IMR-90 (cell line): ENCODE measurements at regions not wholly inside any gene's neighbourhood (a gene's known extent, or its start where the extent isn't known, plus 50 kb on each side); places are given as distances from the start of the nearest gene placed in this dataset.

Experiments
- ATAC-seq: fragments of 200-7000 bp; cut with Tn5 transposase; 2 replicates; pipeline ENCODE4 v1.9.1; 2020; ENCODE audit warnings: low read depth, mild to moderate bottlenecking, moderate library complexity
- BruUV-seq: library from RNA; stranded (reverse); fragments of 400-500 nt; replicated peaks from 2 replicates; lab custom pipeline; 2021; lab: Mats Ljungman, UMichigan
- CTCF ChIA-PET: fragments of 300-600 bp; formaldehyde crosslinking; extraction: SDS; loops from one replicate; lab custom pipeline; 2021; ENCODE audit warnings: antibody characterized with exemption; lab: Yijun Ruan, JAX
- POLR2A ChIA-PET: fragments of 300-600 bp; sonication (Branson Sonifier 250); formaldehyde crosslinking; loops from one replicate; lab custom pipeline; 2022; ENCODE audit warnings: antibody characterized with exemption; ENCODE audit not compliant: unreplicated experiment; lab: Charles Lee
- DNase-seq: peaks from one replicate; pipeline ENCODE4 v3.0.0; 2013
- H2AFZ ChIP-seq: replicated peaks from 2 replicates; pipeline ENCODE3; 2013; ENCODE audit warnings: low read length, mild to moderate bottlenecking; ENCODE audit not compliant: poor library complexity
- H2AK5ac ChIP-seq: 2 replicates; pipeline ENCODE4 v1.6.1; 2013; ENCODE audit warnings: low read depth, low read length, inconsistent platforms
- H2AK9ac ChIP-seq: replicated peaks from 2 replicates; pipeline ENCODE3; 2013; ENCODE audit warnings: mild to moderate bottlenecking, low read depth, low read length, moderate library complexity; ENCODE audit not compliant: poor library complexity
- H2BK120ac ChIP-seq: 2 replicates; pipeline ENCODE4 v1.6.1; 2013; ENCODE audit warnings: low read depth, low read length, inconsistent platforms
- H2BK15ac ChIP-seq: 3 replicates; pipeline ENCODE4 v1.6.1; 2013; ENCODE audit warnings: low read depth, low read length, inconsistent platforms
- H2BK20ac ChIP-seq: 2 replicates; pipeline ENCODE4 v1.6.1; 2013; ENCODE audit warnings: low read depth, mild to moderate bottlenecking, inconsistent platforms, low read length, moderate library complexity
- H2BK5ac ChIP-seq: 2 replicates; pipeline ENCODE4 v1.6.1; 2013; ENCODE audit warnings: mild to moderate bottlenecking, low read depth, low read length, inconsistent platforms; ENCODE audit not compliant: poor library complexity, severe bottlenecking
- H3K14ac ChIP-seq: replicated peaks from 2 replicates; pipeline ENCODE4 v1.6.1; 2013; ENCODE audit warnings: low read depth, low read length, inconsistent platforms
- H3K18ac ChIP-seq: 2 replicates; pipeline ENCODE4 v1.6.1; 2013; ENCODE audit warnings: low read depth, low read length, control low read depth
- H3K23ac ChIP-seq: 2 replicates; pipeline ENCODE4 v1.6.1; 2013; ENCODE audit warnings: low read depth, low read length, inconsistent platforms
- H3K27ac ChIP-seq: 2 replicates; pipeline ENCODE4 v1.5.1; 2013; ENCODE audit warnings: mild to moderate bottlenecking, control low read depth, low read length; ENCODE audit not compliant: insufficient read depth
- H3K27me3 ChIP-seq: 2 replicates; pipeline ENCODE4 v1.6.1; 2013; ENCODE audit warnings: low read length; ENCODE audit not compliant: control insufficient read depth, insufficient read depth
- H3K36me3 ChIP-seq: 2 replicates; pipeline ENCODE4 v1.6.1; 2013; ENCODE audit warnings: low read length, mixed read lengths; ENCODE audit not compliant: control insufficient read depth, insufficient read depth
- H3K4ac ChIP-seq: 2 replicates; pipeline ENCODE4 v1.6.1; 2013; ENCODE audit warnings: low read depth, low read length, inconsistent platforms
- H3K4me1 ChIP-seq: 2 replicates; pipeline ENCODE4 v1.6.1; 2013; ENCODE audit warnings: low read length, mixed read lengths; ENCODE audit not compliant: control insufficient read depth, insufficient read depth
- H3K4me2 ChIP-seq: 2 replicates; pipeline ENCODE4 v1.6.1; 2013; ENCODE audit warnings: low read depth, mild to moderate bottlenecking, control low read depth, low read length, moderate library complexity
- H3K4me3 ChIP-seq: 2 replicates; pipeline ENCODE4 v1.5.1; 2013; ENCODE audit warnings: low read depth, mild to moderate bottlenecking, control low read depth, low read length, moderate library complexity; ENCODE audit not compliant: insufficient read depth
- H3K56ac ChIP-seq: 2 replicates; pipeline ENCODE4 v1.6.1; 2013; ENCODE audit warnings: low read length, inconsistent platforms; ENCODE audit not compliant: insufficient read depth; ENCODE audit errors: extremely low read depth
- H3K79me1 ChIP-seq, 2 experiments: 2 replicates each; pipeline ENCODE4 v1.6.1; 2013; ENCODE audit warnings: low read length in 2 of 2, inconsistent platforms in 1 of 2, low read depth in 1 of 2
- H3K9ac ChIP-seq: 2 replicates; pipeline ENCODE4 v1.6.1; 2013; ENCODE audit warnings: low read depth, low read length, control low read depth
- H3K9me1 ChIP-seq: 2 replicates; pipeline ENCODE4 v1.6.1; 2013; ENCODE audit warnings: low read length, inconsistent platforms; ENCODE audit not compliant: insufficient read depth
- H3K9me3 ChIP-seq: 2 replicates; pipeline ENCODE4 v1.6.1; 2013; ENCODE audit warnings: low read length; ENCODE audit not compliant: control insufficient read depth, insufficient read depth
- H4K20me1 ChIP-seq: 2 replicates; pipeline ENCODE4 v1.6.1; 2013; ENCODE audit warnings: low read length, inconsistent platforms; ENCODE audit not compliant: insufficient read depth
- H4K5ac ChIP-seq: 2 replicates; pipeline ENCODE4 v1.6.1; 2013; ENCODE audit warnings: mild to moderate bottlenecking, low read depth, low read length, control low read depth
- H4K8ac ChIP-seq, 2 experiments: 2 replicates each; pipeline ENCODE4 v1.6.1; 2013; ENCODE audit warnings: low read depth in 2 of 2, low read length in 2 of 2, control low read depth in 1 of 2, inconsistent platforms in 1 of 2
- H4K91ac ChIP-seq: 2 replicates; pipeline ENCODE4 v1.6.1; 2013; ENCODE audit warnings: low read depth, low read length, inconsistent platforms; ENCODE audit not compliant: insufficient read depth
- CHD1 ChIP-seq: IDR thresholded peaks from 2 replicates; pipeline ENCODE4 v1.6.1; 2012; ENCODE audit warnings: low read depth, low read length, improper control_type of control experiment
- ELK1 ChIP-seq: fragments of 150-350 bp; IDR thresholded peaks from 2 replicates; pipeline ENCODE4 v1.6.1; 2016; ENCODE audit warnings: low read depth, mild to moderate bottlenecking, low read length, moderate library complexity, borderline replicate concordance
- FOS ChIP-seq: fragments of 150-350 bp; IDR thresholded peaks from 2 replicates; pipeline ENCODE4 v1.6.1; 2016; ENCODE audit warnings: low read depth, low read length
- MAFK ChIP-seq: IDR thresholded peaks from 2 replicates; pipeline ENCODE4 v1.6.1; 2012; ENCODE audit warnings: low read depth, low read length, improper control_type of control experiment
- MAZ ChIP-seq: IDR thresholded peaks from 2 replicates; pipeline ENCODE4 v1.6.1; 2012; ENCODE audit warnings: low read depth, mild to moderate bottlenecking, low read length, improper control_type of control experiment, moderate library complexity, borderline replicate concordance
- MXI1 ChIP-seq: IDR thresholded peaks from 2 replicates; pipeline ENCODE4 v1.6.1; 2012; ENCODE audit warnings: low read depth, mild to moderate bottlenecking, low read length, moderate library complexity, borderline replicate concordance
- NFE2L2 ChIP-seq: fragments of 150-350 bp; IDR thresholded peaks from 2 replicates; pipeline ENCODE4 v1.6.1; 2016; ENCODE audit warnings: low read depth, mild to moderate bottlenecking, low read length
- POLR2A ChIP-seq: IDR thresholded peaks from 2 replicates; pipeline ENCODE4 v1.6.1; 2012; ENCODE audit warnings: mild to moderate bottlenecking, low read depth, low read length
- RAD21 ChIP-seq: IDR thresholded peaks from 2 replicates; pipeline ENCODE4 v1.6.1; 2012; ENCODE audit warnings: low read length, improper control_type of control experiment
- RCOR1 ChIP-seq: IDR thresholded peaks from 2 replicates; pipeline ENCODE4 v1.6.1; 2012; ENCODE audit warnings: mild to moderate bottlenecking, low read length, improper control_type of control experiment; ENCODE audit not compliant: insufficient replicate concordance
- RFX5 ChIP-seq: IDR thresholded peaks from 2 replicates; pipeline ENCODE4 v1.8.0; 2012; ENCODE audit warnings: low read depth, mild to moderate bottlenecking, low read length, moderate library complexity
- SMC3 ChIP-seq: fragments of 150-350 bp; IDR thresholded peaks from 2 replicates; pipeline ENCODE4 v1.6.1; 2016; ENCODE audit warnings: low read depth, mild to moderate bottlenecking, antibody characterized with exemption, low read length, moderate library complexity
- WGBS, 2 experiments: methylation state at CpG; one replicate each; pipeline versions ENCODE4 v1.1.5 to v1.1.7; 2013; ENCODE audit warnings: missing lambda C conversion rate in 2 of 2; ENCODE audit not compliant: insufficient read length in 1 of 2; ENCODE audit errors: extremely low coverage in 2 of 2; 5-methylcytosine and 5-hydroxymethylcytosine counted together
- dilution Hi-C: fragments of 300-500 bp; cut with HindIII; formaldehyde crosslinking; loops from one replicate; pipeline ENCODE4 v1.14.3; 2018; ENCODE audit warnings: low sequenced_read_pairs; ENCODE audit not compliant: unreplicated experiment
- in situ Hi-C: fragments of 300-500 bp; cut with MboI; formaldehyde crosslinking; loops from 3 replicates; pipeline ENCODE4 v1.14.3; 2019; ENCODE audit warnings: low sequenced_read_pairs, inconsistent platforms, mixed read lengths
- intact Hi-C: fragments of 100-400 bp; cut with micrococcal nuclease; formaldehyde crosslinking; loops from 2 replicates; pipeline ENCODE4 v1.10.0; 2022
- TF ChIP-seq, protein P1 (sequence below): conservative IDR thresholded peaks from 2 replicates; pipeline ENCODE4 v1.5.1; 2012; ENCODE audit warnings: mild to moderate bottlenecking, low read depth, low read length, improper control_type of control experiment
- TF ChIP-seq, protein P2 (sequence below): fragments of 150-350 bp; IDR thresholded peaks from 2 replicates; pipeline ENCODE4 v1.6.1; 2017; ENCODE audit warnings: mild to moderate bottlenecking, antibody characterized with exemption, low read length, low read depth

GRCh38 chr14:48333221-48333920, 658.0 kb upstream of the MDGA2 start:
- intact Hi-C loops = no loop called here
- Histone ChIP-seq H3K9me3 (peaks cover 4% of the 10 kb centered on the region; the same call in 1 of the 2 replicates), H3K27me3 (no peaks in the 10 kb centered on the region), H2BK5ac (no peak overlapping the region), H3K4me1 (no peaks in the 10 kb centered on the region), H3K36me3 (no peaks in the 10 kb centered on the region), H2AFZ (no peak overlapping the region), H3K4ac (no peak overlapping the region), H2AK5ac (no peak overlapping the region), H4K8ac (no peak overlapping the region), H2AK9ac (no peak overlapping the region), H3K56ac (no peak overlapping the region), H3K18ac (no peak overlapping the region), H4K20me1 (no peaks in the 10 kb centered on the region), H3K9ac (no peak overlapping the region), H3K14ac (no peak overlapping the region), H2BK120ac (no peak overlapping the region), H3K4me2 (no peak overlapping the region), H4K91ac (no peak overlapping the region), H4K5ac (no peak overlapping the region), H2BK20ac (no peak overlapping the region), H3K23ac (no peak overlapping the region), H3K4me3 (no peak overlapping the region), H3K27ac (no peak overlapping the region), H2BK15ac (no peak overlapping the region), H3K79me1 (no peaks in the 10 kb centered on the region), H3K9me1 (no peaks in the 10 kb centered on the region)
- CTCF ChIA-PET = no interaction called here
- no TSS peak for BruUV-seq
- DNase-seq (no peak), ATAC-seq (no peak)
- dilution Hi-C loops = no loop called here
- POLR2A ChIA-PET = no interaction called here
- WGBS, 2 experiments = no CpG with 5 or more reads among the region's 2 CpGs
- no peak for TF ChIP-seq SMC3
- no peak for TF ChIP-seq ELK1
- TF ChIP-seq, protein P1, sequence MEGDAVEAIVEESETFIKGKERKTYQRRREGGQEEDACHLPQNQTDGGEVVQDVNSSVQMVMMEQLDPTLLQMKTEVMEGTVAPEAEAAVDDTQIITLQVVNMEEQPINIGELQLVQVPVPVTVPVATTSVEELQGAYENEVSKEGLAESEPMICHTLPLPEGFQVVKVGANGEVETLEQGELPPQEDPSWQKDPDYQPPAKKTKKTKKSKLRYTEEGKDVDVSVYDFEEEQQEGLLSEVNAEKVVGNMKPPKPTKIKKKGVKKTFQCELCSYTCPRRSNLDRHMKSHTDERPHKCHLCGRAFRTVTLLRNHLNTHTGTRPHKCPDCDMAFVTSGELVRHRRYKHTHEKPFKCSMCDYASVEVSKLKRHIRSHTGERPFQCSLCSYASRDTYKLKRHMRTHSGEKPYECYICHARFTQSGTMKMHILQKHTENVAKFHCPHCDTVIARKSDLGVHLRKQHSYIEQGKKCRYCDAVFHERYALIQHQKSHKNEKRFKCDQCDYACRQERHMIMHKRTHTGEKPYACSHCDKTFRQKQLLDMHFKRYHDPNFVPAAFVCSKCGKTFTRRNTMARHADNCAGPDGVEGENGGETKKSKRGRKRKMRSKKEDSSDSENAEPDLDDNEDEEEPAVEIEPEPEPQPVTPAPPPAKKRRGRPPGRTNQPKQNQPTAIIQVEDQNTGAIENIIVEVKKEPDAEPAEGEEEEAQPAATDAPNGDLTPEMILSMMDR = no peak
- TF ChIP-seq RCOR1 = no peak
- no peak for TF ChIP-seq MAFK
- TF ChIP-seq NFE2L2 = no peak
- no peak for TF ChIP-seq CHD1
- TF ChIP-seq MAZ = no peak
- TF ChIP-seq RAD21 = no peak
- TF ChIP-seq RFX5 = no peak
- TF ChIP-seq, protein P2, sequence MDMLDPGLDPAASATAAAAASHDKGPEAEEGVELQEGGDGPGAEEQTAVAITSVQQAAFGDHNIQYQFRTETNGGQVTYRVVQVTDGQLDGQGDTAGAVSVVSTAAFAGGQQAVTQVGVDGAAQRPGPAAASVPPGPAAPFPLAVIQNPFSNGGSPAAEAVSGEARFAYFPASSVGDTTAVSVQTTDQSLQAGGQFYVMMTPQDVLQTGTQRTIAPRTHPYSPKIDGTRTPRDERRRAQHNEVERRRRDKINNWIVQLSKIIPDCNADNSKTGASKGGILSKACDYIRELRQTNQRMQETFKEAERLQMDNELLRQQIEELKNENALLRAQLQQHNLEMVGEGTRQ = no peak
- no peak for TF ChIP-seq MXI1
- TF ChIP-seq POLR2A = no peak
- no peak for TF ChIP-seq FOS
- in situ Hi-C loops = no loop called here
